ENCODE measurements at regions not wholly inside any gene's neighbourhood (a gene's known extent, or its start where the extent isn't known, plus 50 kb on each side); places are given as distances from the start of the nearest gene placed in this dataset.
"Not testable (repeated sequence)": the region's sequence is repeated elsewhere in the genome, so short reads cannot be mapped to it uniquely, and the experiment has no call there.

GRCh38 chr1:145191272-145191675 is 50.7 kb downstream of the PPIAL4D start:
- not testable (repeated sequence) for FAIRE-seq; H3K9me3 ChIP-seq (ENCODE audit: control insufficient read depth in 2 of 2, insufficient read depth in 1 of 2, low read depth in 1 of 2, low read length in 1 of 2); H3K36me3 ChIP-seq (ENCODE audit: control insufficient read depth in 3 of 3, insufficient read depth in 2 of 3, low read depth in 1 of 3, low read length in 3 of 3); H3K4me1 ChIP-seq (ENCODE audit: control insufficient read depth in 3 of 3, insufficient read depth in 2 of 3, low read depth in 1 of 3, low read length in 2 of 3); DNase-seq; H3K4me3 ChIP-seq (ENCODE audit: low read depth in 1 of 3, low read length in 3 of 3); H3K27me3 ChIP-seq (ENCODE audit: control insufficient read depth in 3 of 3, insufficient read depth in 3 of 3, low read length in 3 of 3); H3K27ac ChIP-seq (ENCODE audit: low read depth in 1 of 3, low read length in 2 of 3)
- 70 to 83% (median 81%) methylated on average over 1 of the region's 1 CpG for WGBS, 3 donors

- not testable (repeated sequence) for H3K9me3 ChIP-seq (ENCODE audit: control insufficient read depth in 2 of 2, insufficient read depth in 1 of 2, low read depth in 1 of 2, low read length in 1 of 2); H3K36me3 ChIP-seq (ENCODE audit: control insufficient read depth in 3 of 3, insufficient read depth in 2 of 3, low read depth in 1 of 3, low read length in 3 of 3); H3K27me3 ChIP-seq (ENCODE audit: control insufficient read depth in 3 of 3, insufficient read depth in 3 of 3, low read length in 3 of 3); FAIRE-seq; H3K4me1 ChIP-seq (ENCODE audit: control insufficient read depth in 3 of 3, insufficient read depth in 2 of 3, low read depth in 1 of 3, low read length in 2 of 3); H3K4me3 ChIP-seq (ENCODE audit: low read depth in 1 of 3, low read length in 3 of 3); DNase-seq
- peak overlapping the region in 1 of 3 donors; percentile 48 for H3K27ac ChIP-seq (ENCODE audit: low read depth in 1 of 3, low read length in 2 of 3)
- 0 to 74% (median 38%) methylated on average over 1 of the region's 4 CpGs for WGBS, 3 donors
Measured at GRCh38 chr1:145189543-145190030, 52.4 kb downstream of the PPIAL4D start.

- not testable (repeated sequence) for H3K4me1 ChIP-seq (ENCODE audit: control insufficient read depth in 3 of 3, insufficient read depth in 2 of 3, low read depth in 1 of 3, low read length in 2 of 3); H3K36me3 ChIP-seq (ENCODE audit: control insufficient read depth in 3 of 3, insufficient read depth in 2 of 3, low read depth in 1 of 3, low read length in 3 of 3); H3K9me3 ChIP-seq (ENCODE audit: control insufficient read depth in 2 of 2, insufficient read depth in 1 of 2, low read depth in 1 of 2, low read length in 1 of 2); FAIRE-seq; H3K27me3 ChIP-seq (ENCODE audit: control insufficient read depth in 3 of 3, insufficient read depth in 3 of 3, low read length in 3 of 3); H3K4me3 ChIP-seq (ENCODE audit: low read depth in 1 of 3, low read length in 3 of 3)
- WGBS, 3 donors: 17 to 47% (median 27%) methylated on average over 7 of the region's 8 CpGs
- DNase-seq: peak; percentile 17 to 46
- H3K27ac ChIP-seq (ENCODE audit: low read depth in 1 of 3, low read length in 2 of 3): peak overlapping the region in 1 of 3 donors; percentile 48
Measured at GRCh38 chr1:145188869-145189542, 53.0 kb downstream of the PPIAL4D start.

- not testable (repeated sequence) for H3K4me3 ChIP-seq (ENCODE audit: low read depth in 1 of 3, low read length in 3 of 3); FAIRE-seq; H3K36me3 ChIP-seq (ENCODE audit: control insufficient read depth in 3 of 3, insufficient read depth in 2 of 3, low read depth in 1 of 3, low read length in 3 of 3); H3K27me3 ChIP-seq (ENCODE audit: control insufficient read depth in 3 of 3, insufficient read depth in 3 of 3, low read length in 3 of 3); H3K9me3 ChIP-seq (ENCODE audit: control insufficient read depth in 2 of 2, insufficient read depth in 1 of 2, low read depth in 1 of 2, low read length in 1 of 2); H3K27ac ChIP-seq (ENCODE audit: low read depth in 1 of 3, low read length in 2 of 3); H3K4me1 ChIP-seq (ENCODE audit: control insufficient read depth in 3 of 3, insufficient read depth in 2 of 3, low read depth in 1 of 3, low read length in 2 of 3)
- peak in 1 of 2 donors; percentile 0 for DNase-seq
- WGBS, 3 donors: 92 to 100% (median 92%) methylated on average over 3 of the region's 5 CpGs
Measured at GRCh38 chr1:145182606-145183413, 59.2 kb downstream of the PPIAL4D start.

GRCh38 chr1:145176285-145176925 is 65.6 kb downstream of the PPIAL4D start:
- not testable (repeated sequence) for H3K4me1 ChIP-seq (ENCODE audit: control insufficient read depth in 3 of 3, insufficient read depth in 2 of 3, low read depth in 1 of 3, low read length in 2 of 3); H3K4me3 ChIP-seq (ENCODE audit: low read depth in 1 of 3, low read length in 3 of 3); FAIRE-seq; H3K27ac ChIP-seq (ENCODE audit: low read depth in 1 of 3, low read length in 2 of 3); H3K9me3 ChIP-seq (ENCODE audit: control insufficient read depth in 2 of 2, insufficient read depth in 1 of 2, low read depth in 1 of 2, low read length in 1 of 2); H3K27me3 ChIP-seq (ENCODE audit: control insufficient read depth in 3 of 3, insufficient read depth in 3 of 3, low read length in 3 of 3); H3K36me3 ChIP-seq (ENCODE audit: control insufficient read depth in 3 of 3, insufficient read depth in 2 of 3, low read depth in 1 of 3, low read length in 3 of 3); DNase-seq
- WGBS, 3 donors: 77 to 100% (median 82%) methylated on average over 4 to 8 of the region's 11 CpGs

- H3K4me3 ChIP-seq (ENCODE audit: low read depth in 1 of 3, low read length in 3 of 3); DNase-seq; H3K9me3 ChIP-seq (ENCODE audit: control insufficient read depth in 2 of 2, insufficient read depth in 1 of 2, low read depth in 1 of 2, low read length in 1 of 2); H3K4me1 ChIP-seq (ENCODE audit: control insufficient read depth in 3 of 3, insufficient read depth in 2 of 3, low read depth in 1 of 3, low read length in 2 of 3); H3K27me3 ChIP-seq (ENCODE audit: control insufficient read depth in 3 of 3, insufficient read depth in 3 of 3, low read length in 3 of 3); H3K36me3 ChIP-seq (ENCODE audit: control insufficient read depth in 3 of 3, insufficient read depth in 2 of 3, low read depth in 1 of 3, low read length in 3 of 3); H3K27ac ChIP-seq (ENCODE audit: low read depth in 1 of 3, low read length in 2 of 3); FAIRE-seq: not testable (repeated sequence)
- WGBS, 3 donors: no CpG with 5 or more reads among the region's 3 CpGs
Measured at GRCh38 chr1:145174377-145174776, 67.6 kb downstream of the PPIAL4D start.

- FAIRE-seq; H3K27me3 ChIP-seq (ENCODE audit: control insufficient read depth in 3 of 3, insufficient read depth in 3 of 3, low read length in 3 of 3); H3K36me3 ChIP-seq (ENCODE audit: control insufficient read depth in 3 of 3, insufficient read depth in 2 of 3, low read depth in 1 of 3, low read length in 3 of 3); H3K27ac ChIP-seq (ENCODE audit: low read depth in 1 of 3, low read length in 2 of 3); H3K9me3 ChIP-seq (ENCODE audit: control insufficient read depth in 2 of 2, insufficient read depth in 1 of 2, low read depth in 1 of 2, low read length in 1 of 2); H3K4me3 ChIP-seq (ENCODE audit: low read depth in 1 of 3, low read length in 3 of 3); H3K4me1 ChIP-seq (ENCODE audit: control insufficient read depth in 3 of 3, insufficient read depth in 2 of 3, low read depth in 1 of 3, low read length in 2 of 3): not testable (repeated sequence)
- 28 to 56% (median 38%) methylated on average over 14 to 23 of the region's 37 CpGs for WGBS, 3 donors
- DNase-seq: peak; percentile 1 to 9
Measured at GRCh38 chr1:145168220-145168848, 72.6 kb downstream of the FAM72D start.

GRCh38 chr1:145164360-145164759 is 68.6 kb downstream of the FAM72D start:
- H3K27ac ChIP-seq (ENCODE audit: low read depth in 1 of 3, low read length in 2 of 3); H3K27me3 ChIP-seq (ENCODE audit: control insufficient read depth in 3 of 3, insufficient read depth in 3 of 3, low read length in 3 of 3); FAIRE-seq; DNase-seq; H3K4me3 ChIP-seq (ENCODE audit: low read depth in 1 of 3, low read length in 3 of 3); H3K9me3 ChIP-seq (ENCODE audit: control insufficient read depth in 2 of 2, insufficient read depth in 1 of 2, low read depth in 1 of 2, low read length in 1 of 2); H3K4me1 ChIP-seq (ENCODE audit: control insufficient read depth in 3 of 3, insufficient read depth in 2 of 3, low read depth in 1 of 3, low read length in 2 of 3); H3K36me3 ChIP-seq (ENCODE audit: control insufficient read depth in 3 of 3, insufficient read depth in 2 of 3, low read depth in 1 of 3, low read length in 3 of 3): not testable (repeated sequence)
- WGBS, 3 donors: no CpG with 5 or more reads among the region's 3 CpGs
